Motor neuron (in vitro differentiated cells): ENCODE measurements at regions not wholly inside any gene's neighbourhood (a gene's known extent, or its start where the extent isn't known, plus 50 kb on each side); places are given as distances from the start of the nearest gene placed in this dataset.

ENCODE experiments used
- ATAC-seq, 8 experiments: fragments of 200-7000 bp; cut with Tn5 transposase; replicated peaks in 6 of 8; 2 replicates each; pipeline ENCODE4 v1.8.0; 2021; ENCODE audit warnings: mild to moderate bottlenecking in 8 of 8, moderate library complexity in 8 of 8
- H3K27ac ChIP-seq, 2 donors: fragments of 250-450 bp; sonication (Bioruptor Pico); 2 replicates each; pipeline ENCODE4 v1.9.0; 2021; ENCODE audit warnings: antibody characterized with exemption in 2 of 2, mild to moderate bottlenecking in 2 of 2, moderate library complexity in 1 of 2
- H3K4me1 ChIP-seq, 2 donors: fragments of 250-450 bp; sonication (Bioruptor Pico); replicated peaks in 1 of 2; 2 replicates each; pipeline ENCODE4 v1.6.1; 2021; ENCODE audit warnings: antibody characterized with exemption in 2 of 2, mild to moderate bottlenecking in 2 of 2, moderate library complexity in 1 of 2
- H3K4me3 ChIP-seq, 5 donors: fragments of 250-450 bp; sonication (Bioruptor Pico); 2 replicates each; pipeline ENCODE4 v1.9.0; 2021; ENCODE audit warnings: antibody characterized with exemption in 5 of 5, mild to moderate bottlenecking in 5 of 5, moderate library complexity in 4 of 5
- WGBS, 10 experiments: fragments of 450-650 bp; shearing (Covaris generic); methylation state at CpG; one replicate each; pipeline ENCODE4 v1.0.0; 2022; 5-methylcytosine and 5-hydroxymethylcytosine counted together
- in situ Hi-C, 9 experiments: fragments of 400-800 bp; cut with MboI; loops; one replicate each; pipeline ENCODE4 v1.15.0; 2021; ENCODE audit warnings: low sequenced_read_pairs in 9 of 9, low pct_unique_long_range_greater_than_20kb in 2 of 9; ENCODE audit not compliant: unreplicated experiment in 9 of 9

DNA sequence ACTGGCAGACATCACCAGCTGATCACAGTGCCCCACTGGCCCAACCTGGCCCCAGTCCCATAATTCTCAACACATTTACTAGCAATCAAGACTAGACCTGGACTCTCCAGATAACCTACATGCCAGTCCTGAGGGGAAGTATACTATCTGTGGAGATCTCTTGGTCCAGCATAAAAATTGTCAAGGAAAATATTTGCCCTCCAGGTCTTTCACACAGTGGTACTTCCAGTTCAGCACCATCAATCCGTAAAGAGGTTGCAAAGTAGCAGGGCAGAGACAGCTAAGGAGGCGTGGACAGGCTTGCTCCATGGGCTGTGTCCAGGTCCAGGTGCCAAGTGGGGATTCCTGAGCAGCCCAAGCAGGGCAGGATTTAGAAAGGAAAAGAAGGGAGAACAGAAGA lies 143.6 kb upstream of the BACE2 start:
- Histone ChIP-seq H3K27ac (peak overlapping the region; percentile 76 to 78), H3K4me3 (peak overlapping the region in 3 of 5 donors; percentile 6 to 25 (median 20)), H3K4me1 (peaks cover 15 to 20% of the 10 kb centered on the region in 2 donors)
- in situ Hi-C loops: no loop called here
- ATAC-seq: no peak
- 0 to 75% (median 40%) methylated on average over 1 to 2 of the region's 2 CpGs; no CpG with 5 or more reads in 7 of the 10 experiments for WGBS, 10 experiments

DNA sequence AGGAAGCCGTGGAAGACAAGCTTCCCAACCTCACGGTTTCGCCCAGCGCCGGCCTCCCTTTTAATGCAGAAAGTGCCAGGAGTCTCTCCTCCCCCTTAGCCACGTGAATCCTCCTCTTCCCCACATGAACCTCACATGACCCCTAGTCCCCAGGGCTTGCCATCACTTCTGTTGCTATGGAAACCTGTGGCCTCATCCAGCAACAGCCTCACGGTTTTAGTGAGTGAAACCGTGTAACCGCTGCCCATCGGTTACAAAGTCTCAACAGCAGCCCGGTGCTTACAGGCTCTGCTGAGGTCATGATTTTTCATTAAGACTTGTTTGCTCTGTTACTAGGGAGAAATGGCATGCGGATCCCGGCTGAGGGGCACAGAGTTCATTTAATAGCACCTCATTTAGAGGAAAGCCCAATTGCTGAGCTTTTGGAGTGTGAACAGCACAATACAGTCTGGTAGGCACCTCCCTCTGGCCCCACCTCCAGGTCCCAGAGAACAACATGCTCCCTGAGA lies 143.2 kb upstream of the BACE2 start:
- ATAC-seq: peak in 6 of 8 experiments; percentile 34 to 97 (median 94)
- 4 to 53% (median 23%) methylated on average over 5 to 11 of the region's 13 CpGs; no CpG with 5 or more reads in 3 of the 10 experiments for WGBS, 10 experiments

DNA sequence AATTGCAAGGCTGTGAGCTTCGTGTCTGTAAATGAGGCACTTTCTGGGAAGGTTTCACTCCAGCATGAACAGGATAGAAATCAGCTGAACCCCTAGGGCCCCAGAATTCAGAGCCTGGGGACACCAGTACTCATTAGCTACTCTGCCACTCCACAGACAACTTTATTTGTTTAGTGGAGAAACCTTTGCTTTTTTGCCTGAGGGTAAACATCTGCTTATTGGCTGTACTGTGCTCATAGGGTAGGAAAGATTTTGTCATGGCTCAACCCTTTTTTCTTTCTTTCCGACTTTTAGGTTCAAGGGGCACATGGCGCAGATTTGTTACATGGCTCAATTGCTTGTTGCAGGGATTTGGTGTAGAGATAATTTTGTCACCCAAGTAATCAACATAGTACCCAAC lies 138.4 kb upstream of the BACE2 start:
- Histone ChIP-seq H3K4me1 (peaks cover 0 to 3% of the 10 kb centered on the region in 2 donors), H3K4me3 (no peak overlapping the region), H3K27ac (no peak overlapping the region)
- 0 to 97% (median 73%) methylated on average over 1 to 3 of the region's 3 CpGs for WGBS, 10 experiments
- in situ Hi-C loops: loop anchor here in 2 of 9 experiments (25.0 kb wide), 2 partner anchors 92 to 167 kb away; no protein-coding TSS in a partner anchor
- ATAC-seq: peak in 1 of 8 experiments; percentile 52

More for the DNA sequence above, 143.2 kb upstream of the BACE2 start:
- in situ Hi-C loops: loop anchor here in 2 of 9 experiments (25.0 kb wide), 2 partner anchors 87 to 162 kb away; no protein-coding TSS in a partner anchor
- peaks cover 15 to 20% of the 10 kb centered on the region in 2 donors for H3K4me1 ChIP-seq
- H3K4me3 ChIP-seq: peak overlapping the region in 4 of 5 donors; percentile 6 to 25 (median 14)
- peak overlapping the region; percentile 76 to 78 for H3K27ac ChIP-seq

DNA sequence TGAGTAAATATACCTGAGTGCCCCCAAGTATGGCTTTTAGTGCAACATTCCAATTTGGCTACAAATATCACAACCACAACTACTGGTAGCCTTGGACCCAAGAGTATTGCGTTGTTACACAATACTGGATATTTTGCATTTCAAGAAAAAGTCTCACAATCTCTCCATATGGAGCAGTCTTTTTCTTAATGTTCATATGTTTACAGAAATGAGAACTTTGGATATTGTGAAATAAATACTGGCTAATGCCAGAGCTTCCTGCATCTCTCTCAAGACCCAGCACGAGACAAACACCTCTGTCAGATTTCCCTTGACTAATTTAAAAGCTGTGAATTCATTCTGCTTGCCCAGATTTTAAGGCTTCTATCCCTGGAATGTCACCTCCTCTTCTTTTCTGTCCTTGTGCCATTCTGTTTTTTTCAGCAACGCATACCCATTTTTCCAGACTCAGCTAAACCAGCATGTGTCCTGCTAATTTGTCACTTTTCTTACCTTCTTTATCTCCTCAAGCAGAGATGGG lies 136.2 kb upstream of the BACE2 start:
- Histone ChIP-seq H3K4me3 (no peak overlapping the region), H3K4me1 (peaks cover 0 to 1% of the 10 kb centered on the region in 2 donors), H3K27ac (no peak overlapping the region)
- ATAC-seq: no peak
- in situ Hi-C loops: loop anchor here in 2 of 9 experiments (25.0 kb wide), 2 partner anchors 94 to 169 kb away; no protein-coding TSS in a partner anchor
- 5 to 100% (median 79%) methylated on average over 1 to 3 of the region's 3 CpGs; no CpG with 5 or more reads in 2 of the 10 experiments for WGBS, 10 experiments

DNA sequence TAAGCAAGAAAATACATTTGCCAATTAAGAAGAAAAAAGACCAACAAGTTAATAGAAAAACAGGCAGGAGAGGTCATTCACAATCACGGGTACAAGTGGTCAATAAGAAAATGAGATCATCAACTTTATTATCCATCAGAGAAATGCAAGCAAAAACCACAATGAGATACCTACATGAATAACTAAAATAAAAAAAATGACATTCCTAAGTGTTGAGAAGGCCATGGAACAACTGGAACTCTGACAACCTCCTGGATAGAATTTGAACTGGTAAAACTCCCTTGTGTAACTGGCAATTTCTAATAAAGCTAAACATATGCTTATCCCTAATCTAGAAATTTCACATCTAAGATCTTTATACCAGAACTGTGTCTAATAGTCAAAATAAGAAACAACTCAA lies 135.4 kb upstream of the BACE2 start:
- no peak for ATAC-seq
- Histone ChIP-seq H3K27ac (no peak overlapping the region), H3K4me3 (no peak overlapping the region), H3K4me1 (peaks cover 2 to 9% of the 10 kb centered on the region in 2 donors)
- WGBS, 10 experiments: 0 to 100% (median 64%) methylated on average over 1 of the region's 1 CpG; no CpG with 5 or more reads in 1 of the 10 experiments
- in situ Hi-C loops: loop anchor here in 2 of 9 experiments (25.0 kb wide), 2 partner anchors 95 to 170 kb away; no protein-coding TSS in a partner anchor

DNA sequence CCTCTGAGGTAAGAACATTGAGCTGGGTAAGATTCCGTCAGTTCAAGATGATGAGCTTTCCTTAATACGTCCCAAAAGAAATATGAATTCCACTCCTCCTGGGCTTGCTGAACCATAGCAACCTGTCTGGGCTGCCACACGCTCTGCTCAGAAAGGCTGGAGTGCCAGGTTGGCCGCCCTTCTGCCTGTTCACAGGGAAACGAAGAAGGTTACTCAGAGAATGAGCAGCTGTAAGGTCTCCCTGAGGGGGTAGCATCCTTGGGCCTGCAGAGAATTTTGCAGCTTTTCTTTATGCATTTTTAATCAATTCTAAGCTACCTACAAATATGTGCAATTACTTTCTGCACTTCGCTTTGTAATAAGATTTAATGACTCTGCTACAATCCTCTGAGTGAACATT lies 130.7 kb upstream of the BACE2 start:
- 5 to 92% (median 65%) methylated on average over 1 to 6 of the region's 6 CpGs; no CpG with 5 or more reads in 2 of the 10 experiments for WGBS, 10 experiments
- Histone ChIP-seq H3K27ac (no peak overlapping the region), H3K4me1 (peaks cover 13% of the 10 kb centered on the region in 2 donors), H3K4me3 (no peak overlapping the region)
- ATAC-seq: peak in 5 of 8 experiments; percentile 8 to 66 (median 39)
- in situ Hi-C loops: loop anchor here in 2 of 9 experiments (25.0 kb wide), 2 partner anchors 100 to 175 kb away; no protein-coding TSS in a partner anchor

DNA sequence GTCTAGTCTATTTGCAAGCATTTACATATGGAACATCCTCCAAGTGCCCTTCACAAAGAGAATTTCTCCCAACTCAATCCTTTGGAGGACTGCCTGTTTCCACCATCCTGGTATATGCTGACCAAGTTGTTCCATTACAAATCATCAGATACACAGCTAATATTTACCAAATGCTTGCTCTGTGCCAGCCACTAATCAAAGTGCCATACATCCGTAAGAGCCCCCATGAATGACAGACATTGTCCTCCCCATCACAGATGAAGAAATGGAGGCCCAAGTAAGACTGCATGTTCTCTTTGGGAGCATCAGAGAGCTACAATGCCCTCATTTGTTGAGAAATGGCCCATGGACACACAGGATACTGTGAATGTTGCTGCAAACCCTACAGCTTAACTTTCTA lies 130.0 kb upstream of the BACE2 start:
- peak in 2 of 8 experiments; percentile 26 to 86 for ATAC-seq
- Histone ChIP-seq H3K4me3 (no peak overlapping the region), H3K27ac (no peak overlapping the region), H3K4me1 (peaks cover 13% of the 10 kb centered on the region in 2 donors)
- 17 to 100% (median 100%) methylated on average over 1 of the region's 1 CpG; no CpG with 5 or more reads in 3 of the 10 experiments for WGBS, 10 experiments
- in situ Hi-C loops: loop anchor here in 2 of 9 experiments (25.0 kb wide), 2 partner anchors 101 to 176 kb away; no protein-coding TSS in a partner anchor

DNA sequence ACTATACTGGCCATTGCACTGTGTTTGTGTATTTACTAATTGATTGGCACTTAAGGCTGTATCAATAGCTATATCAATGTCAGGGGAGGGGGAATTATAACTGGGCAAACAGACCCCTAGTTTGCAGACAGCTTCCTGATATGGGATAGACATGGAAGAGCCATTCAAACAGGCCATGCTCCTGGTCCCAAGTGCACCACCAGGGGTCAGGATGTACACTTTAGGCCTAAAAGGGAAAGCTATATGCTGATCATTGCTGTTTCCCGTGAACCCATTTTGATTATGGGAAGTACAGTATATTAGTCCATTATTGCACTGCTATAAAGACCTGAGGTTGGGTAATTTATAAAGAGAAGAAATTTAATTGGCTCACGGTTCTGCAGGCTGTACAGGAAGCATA lies 124.9 kb upstream of the BACE2 start:
- no peak overlapping the region for H3K27ac ChIP-seq
- no peak overlapping the region for H3K4me3 ChIP-seq
- WGBS, 10 experiments: 0 to 100% (median 58%) methylated on average over 1 to 2 of the region's 2 CpGs; no CpG with 5 or more reads in 2 of the 10 experiments
- ATAC-seq: no peak
- in situ Hi-C loops: loop anchor here in 2 of 9 experiments (25.0 kb wide), 2 partner anchors 106 to 181 kb away; no protein-coding TSS in a partner anchor
- peaks cover 18 to 21% of the 10 kb centered on the region in 2 donors for H3K4me1 ChIP-seq

DNA sequence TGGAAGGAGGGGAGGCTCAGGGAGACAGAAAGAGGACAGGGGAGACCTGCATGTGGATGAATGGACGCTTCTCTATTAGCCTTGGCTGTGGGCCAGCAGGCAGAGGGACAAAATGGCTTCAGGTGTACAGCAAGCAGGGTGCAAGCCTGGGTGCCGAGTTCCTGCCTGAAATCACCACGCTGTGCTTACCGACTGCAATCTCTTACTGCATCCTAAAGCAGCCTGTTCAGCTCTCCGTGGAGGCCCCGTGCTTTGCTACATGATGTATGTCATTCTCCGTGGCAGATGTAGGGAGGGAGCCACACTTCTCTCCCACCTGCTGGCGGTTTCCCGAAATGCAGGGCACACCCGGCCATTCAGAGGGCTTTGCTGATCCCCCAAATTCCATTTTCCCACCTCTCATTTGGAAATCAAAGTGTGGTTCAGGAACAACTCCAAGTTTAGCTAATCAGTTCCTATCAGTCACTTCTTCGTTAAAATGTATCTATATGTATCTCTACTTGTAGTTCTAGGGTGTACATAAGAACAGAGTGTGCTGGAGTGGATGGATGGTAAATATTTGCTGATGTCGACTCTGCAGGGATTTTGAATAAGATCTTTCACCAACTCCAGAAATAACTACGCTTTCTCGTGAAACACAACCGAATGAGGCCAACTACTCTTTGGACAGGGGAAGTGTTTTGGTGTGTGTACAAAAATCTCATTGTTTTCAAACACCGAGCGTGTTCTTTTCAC lies 122.3 kb upstream of the BACE2 start:
- WGBS, 10 experiments: 23 to 93% (median 75%) methylated on average over 2 to 14 of the region's 17 CpGs
- H3K4me3 ChIP-seq: no peak overlapping the region
- peaks cover 11 to 28% of the 10 kb centered on the region in 2 donors for H3K4me1 ChIP-seq
- ATAC-seq: peak in 7 of 8 experiments; percentile 29 to 99 (median 97)
- in situ Hi-C loops: loop anchor here in 2 of 9 experiments (25.0 kb wide), 2 partner anchors 108 to 183 kb away; no protein-coding TSS in a partner anchor
- H3K27ac ChIP-seq: peak overlapping the region in 1 of 2 donors; percentile 3

DNA sequence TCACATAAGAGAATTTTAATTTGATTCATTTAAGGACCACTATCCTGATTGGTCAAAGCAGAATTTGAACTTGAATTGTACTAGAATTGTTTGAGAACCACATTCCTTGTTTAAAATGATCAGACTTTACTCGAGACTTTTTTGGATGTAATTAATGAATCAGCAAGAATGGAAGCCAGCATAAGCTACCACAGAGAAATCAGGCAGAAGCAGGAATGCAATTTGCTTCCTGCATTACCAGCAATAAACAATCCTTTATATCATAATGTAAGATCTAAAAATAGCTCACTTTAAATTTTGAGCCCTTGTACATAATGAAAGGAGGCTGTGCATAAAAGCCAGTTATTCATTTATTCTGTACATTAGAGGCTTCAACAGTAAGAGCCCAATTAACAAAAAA lies 119.8 kb upstream of the BACE2 start:
- Histone ChIP-seq H3K4me3 (no peak overlapping the region), H3K27ac (no peak overlapping the region), H3K4me1 (peaks cover 14 to 32% of the 10 kb centered on the region in 2 donors)
- in situ Hi-C loops: loop anchor here in 2 of 9 experiments (25.0 kb wide), 2 partner anchors 111 to 186 kb away; no protein-coding TSS in a partner anchor
- peak in 3 of 8 experiments; percentile 37 to 71 (median 46) for ATAC-seq
- 0 to 86% (median 44%) methylated on average over 1 of the region's 1 CpG; no CpG with 5 or more reads in 3 of the 10 experiments for WGBS, 10 experiments

DNA sequence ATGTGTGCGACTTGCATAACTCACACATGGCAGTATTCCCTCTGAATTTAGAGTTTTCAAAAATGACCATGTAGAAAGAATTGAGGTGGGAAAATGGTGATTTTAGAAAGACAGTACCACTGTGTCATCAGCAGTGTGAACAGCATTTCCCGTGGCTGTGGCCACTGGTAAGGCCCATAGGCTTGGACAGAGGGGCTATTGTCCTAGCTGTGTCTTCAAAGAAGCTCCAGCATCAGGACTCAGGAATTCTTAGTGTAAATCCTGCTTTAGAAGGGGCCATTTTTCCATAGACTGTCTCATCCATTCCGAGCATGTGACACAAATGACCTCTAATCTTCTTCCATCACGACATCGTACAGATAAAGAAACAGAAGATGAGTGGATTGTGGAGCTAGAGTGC lies 119.3 kb upstream of the BACE2 start:
- in situ Hi-C loops: loop anchor here in 2 of 9 experiments (25.0 kb wide), 2 partner anchors 111 to 186 kb away; no protein-coding TSS in a partner anchor
- peak in 2 of 8 experiments; percentile 34 to 51 for ATAC-seq
- H3K4me3 ChIP-seq: no peak overlapping the region
- peaks cover 14 to 35% of the 10 kb centered on the region in 2 donors for H3K4me1 ChIP-seq
- 7 to 100% (median 86%) methylated on average over 1 to 5 of the region's 5 CpGs; no CpG with 5 or more reads in 1 of the 10 experiments for WGBS, 10 experiments
- no peak overlapping the region for H3K27ac ChIP-seq

DNA sequence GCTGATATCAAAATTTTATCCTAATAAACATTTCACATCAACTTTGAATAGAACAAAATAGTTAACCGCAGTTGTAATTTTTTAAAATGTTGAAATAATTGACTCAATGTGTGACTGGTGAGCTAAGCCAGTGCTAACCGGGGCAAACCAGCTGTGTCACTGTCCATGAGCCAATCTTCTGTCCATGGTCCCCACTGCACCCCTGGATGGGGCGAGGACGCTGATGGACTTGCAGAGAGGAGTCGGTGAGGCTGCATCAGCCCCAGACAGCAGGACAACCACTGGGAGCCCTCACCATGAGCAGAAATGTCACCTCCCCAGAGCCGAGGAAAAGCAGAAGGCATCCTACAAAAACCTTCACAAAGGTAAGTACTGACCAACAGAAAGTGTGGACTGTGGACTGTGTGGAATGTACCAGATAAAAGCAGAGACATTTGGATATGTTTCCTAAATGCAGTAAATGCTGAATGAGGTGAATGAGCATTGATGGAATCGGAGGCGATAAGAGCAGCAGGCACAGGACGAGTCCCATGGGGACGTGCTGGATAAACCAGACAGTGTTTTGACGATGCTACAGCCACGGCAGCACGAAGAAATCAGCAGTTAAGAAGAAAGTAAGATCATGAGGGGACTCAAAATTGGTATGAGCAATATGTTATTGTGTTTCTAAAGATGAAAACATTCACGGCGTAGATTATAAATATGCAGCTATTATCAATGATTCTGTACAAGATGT lies 115.0 kb upstream of the BACE2 start:
- Histone ChIP-seq H3K4me3 (no peak overlapping the region), H3K4me1 (peaks cover 3 to 17% of the 10 kb centered on the region in 2 donors), H3K27ac (no peak overlapping the region)
- ATAC-seq: peak in 3 of 8 experiments; percentile 22 to 38 (median 37)
- 15 to 97% (median 67%) methylated on average over 3 to 15 of the region's 15 CpGs; no CpG with 5 or more reads in 1 of the 10 experiments for WGBS, 10 experiments
- in situ Hi-C loops: loop anchor here in 2 of 9 experiments (25.0 kb wide), 2 partner anchors 191 to 916 kb away; no protein-coding TSS in a partner anchor
